HCT116 (cell line): ENCODE measurements at regions not wholly inside any gene's neighbourhood (a gene's known extent, or its start where the extent isn't known, plus 50 kb on each side); places are given as distances from the start of the nearest gene placed in this dataset.

Source experiments
- CTCF ChIP-seq, 3 experiments: fragments of 200-600 bp in 1 of 3; sonication (generic) in 1 of 3; IDR thresholded peaks in 2 of 3; conservative IDR thresholded peaks in 1 of 3; 2 replicates each; pipeline ENCODE4 v1.5.1; 2012 to 2017; ENCODE audit warnings: low read depth in 2 of 3, low read length in 2 of 3, antibody characterized with exemption in 1 of 3, borderline replicate concordance in 1 of 3, control low read depth in 1 of 3, mild to moderate bottlenecking in 1 of 3, mixed read lengths in 1 of 3, mixed run types in 1 of 3, moderate library complexity in 1 of 3; ENCODE audit not compliant: insufficient read depth in 1 of 3
- EZH2 ChIP-seq: fragments of 200-600 bp; sonication (generic); IDR thresholded peaks from 2 replicates; pipeline ENCODE4 v1.6.1; 2017; ENCODE audit warnings: antibody characterized with exemption, mixed run types
- EZH2phosphoT487 ChIP-seq: fragments of 200-600 bp; IDR thresholded peaks from 2 replicates; pipeline ENCODE4 v1.6.1; 2018; ENCODE audit warnings: antibody characterized with exemption, borderline replicate concordance
- POLR2A ChIP-seq: IDR thresholded peaks from 2 replicates; pipeline ENCODE4 v1.7.0; 2011; ENCODE audit warnings: borderline replicate concordance; ENCODE audit not compliant: insufficient read depth, insufficient read length; ENCODE audit errors: extremely low read depth
- RAD21 ChIP-seq: IDR thresholded peaks from 2 replicates; pipeline ENCODE4 v1.6.1; 2012; ENCODE audit warnings: low read depth, mild to moderate bottlenecking
- TF ChIP-seq, protein P1 (sequence below): IDR thresholded peaks from 2 replicates; pipeline ENCODE4 v1.6.1; 2012; ENCODE audit warnings: low read depth
- TF ChIP-seq, protein P2 (sequence below): IDR thresholded peaks from 2 replicates; pipeline ENCODE4 v1.6.1; 2012

- no peak for TF ChIP-seq CTCF (IDR thresholded peaks at IDR 0.05 in 2 of 3, conservative IDR thresholded peaks at IDR 0.05 in 1 of 3; ENCODE audit: borderline replicate concordance in 1 of 3, insufficient read depth in 1 of 3, low read depth in 2 of 3, low read length in 2 of 3)
- TF ChIP-seq EZH2: no peak
- TF ChIP-seq POLR2A: no peak
- TF ChIP-seq RAD21: no peak
- no peak for TF ChIP-seq EZH2phosphoT487
- TF ChIP-seq, protein P1, sequence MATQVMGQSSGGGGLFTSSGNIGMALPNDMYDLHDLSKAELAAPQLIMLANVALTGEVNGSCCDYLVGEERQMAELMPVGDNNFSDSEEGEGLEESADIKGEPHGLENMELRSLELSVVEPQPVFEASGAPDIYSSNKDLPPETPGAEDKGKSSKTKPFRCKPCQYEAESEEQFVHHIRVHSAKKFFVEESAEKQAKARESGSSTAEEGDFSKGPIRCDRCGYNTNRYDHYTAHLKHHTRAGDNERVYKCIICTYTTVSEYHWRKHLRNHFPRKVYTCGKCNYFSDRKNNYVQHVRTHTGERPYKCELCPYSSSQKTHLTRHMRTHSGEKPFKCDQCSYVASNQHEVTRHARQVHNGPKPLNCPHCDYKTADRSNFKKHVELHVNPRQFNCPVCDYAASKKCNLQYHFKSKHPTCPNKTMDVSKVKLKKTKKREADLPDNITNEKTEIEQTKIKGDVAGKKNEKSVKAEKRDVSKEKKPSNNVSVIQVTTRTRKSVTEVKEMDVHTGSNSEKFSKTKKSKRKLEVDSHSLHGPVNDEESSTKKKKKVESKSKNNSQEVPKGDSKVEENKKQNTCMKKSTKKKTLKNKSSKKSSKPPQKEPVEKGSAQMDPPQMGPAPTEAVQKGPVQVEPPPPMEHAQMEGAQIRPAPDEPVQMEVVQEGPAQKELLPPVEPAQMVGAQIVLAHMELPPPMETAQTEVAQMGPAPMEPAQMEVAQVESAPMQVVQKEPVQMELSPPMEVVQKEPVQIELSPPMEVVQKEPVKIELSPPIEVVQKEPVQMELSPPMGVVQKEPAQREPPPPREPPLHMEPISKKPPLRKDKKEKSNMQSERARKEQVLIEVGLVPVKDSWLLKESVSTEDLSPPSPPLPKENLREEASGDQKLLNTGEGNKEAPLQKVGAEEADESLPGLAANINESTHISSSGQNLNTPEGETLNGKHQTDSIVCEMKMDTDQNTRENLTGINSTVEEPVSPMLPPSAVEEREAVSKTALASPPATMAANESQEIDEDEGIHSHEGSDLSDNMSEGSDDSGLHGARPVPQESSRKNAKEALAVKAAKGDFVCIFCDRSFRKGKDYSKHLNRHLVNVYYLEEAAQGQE: no peak
- TF ChIP-seq, protein P2, sequence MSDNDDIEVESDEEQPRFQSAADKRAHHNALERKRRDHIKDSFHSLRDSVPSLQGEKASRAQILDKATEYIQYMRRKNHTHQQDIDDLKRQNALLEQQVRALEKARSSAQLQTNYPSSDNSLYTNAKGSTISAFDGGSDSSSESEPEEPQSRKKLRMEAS: no peak
Observed at GRCh38 chr20:9912290-9912689, 73.4 kb upstream of the PAK5 start.
